ENCODE measurements at regions not wholly inside any gene's neighbourhood (a gene's known extent, or its start where the extent isn't known, plus 50 kb on each side); places are given as distances from the start of the nearest gene placed in this dataset.
A peak's percentile ranks its signal among the peaks of the same experiment; 100 is the strongest.

DNA sequence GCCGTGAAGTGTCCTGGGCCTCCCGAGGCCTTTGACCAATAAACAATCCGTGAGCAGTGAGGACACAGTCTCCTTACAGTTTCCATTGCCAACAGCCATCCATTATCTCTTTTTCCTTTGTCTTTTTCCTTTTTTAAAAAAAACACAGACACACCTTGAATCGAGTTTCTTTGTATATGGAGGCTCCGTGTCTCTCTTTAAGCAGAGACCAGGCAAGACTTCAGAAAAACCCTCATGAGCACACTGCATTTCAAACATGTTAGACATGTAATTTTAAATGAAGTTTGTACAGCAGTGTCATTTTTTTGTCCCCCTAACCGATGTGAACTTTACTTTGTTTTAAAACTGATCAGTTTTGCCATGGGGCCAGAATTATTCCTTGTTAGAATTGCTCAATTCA lies 111.1 kb downstream of the SPTSSA start:
- no peak for DNase-seq (ENCODE audit: low read depth)

DNA sequence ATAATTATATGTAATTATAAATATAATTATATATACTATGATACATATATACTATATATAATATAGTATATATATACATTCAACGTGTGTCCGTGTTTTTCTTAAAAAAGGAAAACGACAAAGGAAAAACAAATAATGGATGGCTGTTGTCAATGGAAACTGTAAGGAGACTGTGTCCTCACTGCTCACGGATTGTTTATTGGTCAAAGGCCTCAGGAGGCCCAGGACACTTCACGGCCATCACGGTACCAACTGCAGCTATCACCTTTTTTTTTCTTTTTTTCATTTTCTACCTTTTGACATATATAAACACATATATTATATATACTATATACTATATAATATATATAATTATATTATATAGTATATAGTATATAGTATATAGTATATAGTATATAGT lies 113.4 kb downstream of the SPTSSA start:
- no peak for DNase-seq (ENCODE audit: low read depth)

DNA sequence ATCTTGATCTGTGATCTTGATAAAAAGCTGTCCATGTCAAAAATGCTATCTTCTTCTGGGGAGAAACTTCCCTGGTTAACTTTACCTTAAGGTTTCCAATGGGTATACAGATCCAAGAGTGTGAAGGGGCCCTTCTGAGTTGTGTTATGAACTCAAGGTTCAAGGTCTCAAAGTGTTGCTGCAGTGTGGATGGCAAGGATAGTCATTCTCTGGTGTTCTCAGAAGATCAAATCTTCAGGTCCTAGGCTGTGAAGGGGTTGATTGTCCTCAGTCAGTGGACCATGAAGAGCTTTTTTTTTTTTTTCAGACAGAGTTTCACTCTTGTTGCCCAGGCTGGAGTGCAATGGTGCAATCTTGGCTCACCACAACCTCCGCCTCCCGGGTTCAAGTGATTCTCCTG lies 114.4 kb downstream of the SPTSSA start:
- DNase-seq (ENCODE audit: low read depth), result no peak

DNA sequence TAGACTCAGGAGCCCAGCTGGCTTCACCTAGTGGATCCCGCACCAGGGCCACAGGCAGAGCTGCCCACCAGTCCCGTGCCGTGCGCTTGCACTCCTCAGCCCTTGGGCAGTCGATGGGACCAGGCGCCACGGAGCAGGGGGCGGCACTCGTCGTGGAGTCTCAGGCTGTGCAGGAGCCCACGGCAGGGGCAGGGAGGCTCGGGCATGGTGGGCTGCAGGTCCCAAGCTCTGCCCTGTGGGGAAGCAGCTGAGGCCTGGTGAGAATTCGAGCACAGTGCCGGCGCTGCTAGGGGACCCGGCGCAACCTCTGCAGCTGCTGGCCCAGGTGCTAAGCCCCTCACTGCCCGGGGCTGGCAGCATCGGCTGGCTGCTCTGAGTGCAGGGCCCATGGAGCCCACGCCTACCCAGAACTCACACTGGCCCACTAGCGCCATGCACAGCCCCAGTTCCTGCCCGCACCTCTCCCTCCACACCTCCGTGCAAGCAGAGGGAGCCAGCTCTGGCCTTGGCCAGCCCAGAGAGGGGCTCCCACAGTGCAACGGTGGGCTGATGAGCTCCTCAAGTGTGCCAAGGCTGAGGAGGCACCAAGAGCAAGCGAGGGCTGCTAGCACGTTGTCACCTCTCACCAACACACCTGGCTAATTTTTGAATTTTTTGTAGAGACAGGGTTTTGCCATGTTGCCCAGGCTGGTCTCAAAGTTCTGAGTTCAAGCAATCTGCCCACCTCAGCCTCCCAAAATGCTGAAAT lies 116.1 kb downstream of the SPTSSA start:
- DNase-seq (ENCODE audit: low read depth), result no peak

DNA sequence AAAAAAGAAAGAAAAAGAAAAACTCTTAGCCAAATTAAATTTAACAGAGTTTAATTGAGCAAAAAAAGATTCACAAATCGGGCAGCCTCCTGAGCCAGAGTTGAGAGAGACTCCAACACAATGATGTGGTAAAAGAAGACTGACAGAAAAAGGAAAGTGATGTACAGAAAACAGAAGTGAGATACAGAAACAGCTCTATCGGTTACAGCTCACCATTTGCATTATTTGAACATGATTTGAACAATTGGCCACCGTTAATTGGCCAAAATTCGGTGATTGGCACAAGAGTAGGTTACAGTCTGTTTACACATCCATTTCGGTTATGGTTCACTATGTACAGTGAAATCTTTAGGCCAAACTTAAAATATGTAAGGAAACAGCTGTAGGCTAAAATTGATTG lies 117.7 kb downstream of the SPTSSA start:
- no peak for DNase-seq (ENCODE audit: low read depth)

DNA sequence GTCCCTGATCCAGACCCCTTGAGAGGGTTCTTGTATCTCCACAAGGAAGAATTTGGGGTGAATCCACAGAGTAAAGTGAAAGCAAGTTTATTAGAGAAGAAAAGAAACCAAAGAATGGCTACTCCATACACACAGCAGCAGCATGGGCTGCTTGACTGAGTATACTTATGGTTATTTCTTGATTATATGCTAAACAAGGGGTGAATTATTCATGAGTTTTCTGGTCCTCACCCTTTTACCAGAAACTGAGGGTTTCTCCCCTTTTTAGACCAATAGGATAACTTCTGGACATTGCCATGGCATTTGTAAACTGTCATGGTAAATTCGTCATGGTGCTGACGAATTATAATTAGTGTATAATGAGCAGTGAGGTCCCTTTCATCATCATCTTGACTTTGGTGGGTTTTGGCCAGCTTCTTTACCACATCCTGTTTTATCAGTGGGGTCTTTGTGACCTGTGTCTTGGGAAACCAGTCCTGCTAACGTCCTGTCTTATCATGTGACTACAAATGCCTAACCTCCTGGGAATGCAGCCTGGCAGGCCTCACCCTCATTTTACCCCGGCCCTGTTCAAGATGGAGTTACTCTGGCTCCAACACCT lies 121.9 kb downstream of the SPTSSA start:
- peak; percentile 95 for DNase-seq (ENCODE audit: low read depth)

DNA sequence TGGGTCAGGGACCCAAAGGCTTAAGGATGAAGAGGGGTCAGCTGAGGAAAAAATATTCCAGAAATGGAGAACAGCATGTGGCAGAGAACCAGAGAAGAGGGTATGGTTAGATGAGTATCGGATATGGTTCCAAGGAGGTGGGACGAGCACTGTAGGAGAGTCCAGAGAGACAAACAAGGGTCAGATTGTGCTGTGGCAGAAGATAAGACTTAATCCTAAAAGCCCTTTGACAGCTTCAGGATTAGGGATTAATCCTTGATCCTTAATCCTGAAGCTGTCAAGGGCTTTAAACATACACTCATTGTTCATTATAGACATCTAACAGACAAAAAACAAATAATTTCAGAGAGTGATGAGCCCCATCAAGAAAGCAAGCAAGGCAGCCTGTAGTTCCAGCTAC lies 124.0 kb downstream of the SPTSSA start:
- DNase-seq (ENCODE audit: low read depth), result no peak

DNA sequence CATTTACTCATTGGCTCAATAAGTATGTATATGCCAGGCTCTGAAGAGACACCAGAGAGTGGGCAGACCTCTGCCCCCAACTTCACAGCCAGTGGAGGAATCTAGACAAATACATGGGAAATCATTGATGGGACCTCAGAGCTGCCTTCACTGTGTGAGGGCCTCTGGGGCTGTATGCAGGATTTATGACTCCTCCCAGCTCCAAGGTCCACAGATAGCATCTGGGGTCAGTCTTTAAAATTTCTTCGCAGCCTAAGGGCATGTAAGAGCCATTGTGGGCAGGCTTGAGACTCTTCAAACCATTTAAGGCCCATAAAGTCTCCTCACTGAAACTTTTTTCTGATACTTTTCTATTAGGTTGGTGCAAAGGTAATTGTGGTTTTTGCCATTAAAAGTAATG lies 125.5 kb downstream of the SPTSSA start:
- DNase-seq (ENCODE audit: low read depth), result no peak

DNA sequence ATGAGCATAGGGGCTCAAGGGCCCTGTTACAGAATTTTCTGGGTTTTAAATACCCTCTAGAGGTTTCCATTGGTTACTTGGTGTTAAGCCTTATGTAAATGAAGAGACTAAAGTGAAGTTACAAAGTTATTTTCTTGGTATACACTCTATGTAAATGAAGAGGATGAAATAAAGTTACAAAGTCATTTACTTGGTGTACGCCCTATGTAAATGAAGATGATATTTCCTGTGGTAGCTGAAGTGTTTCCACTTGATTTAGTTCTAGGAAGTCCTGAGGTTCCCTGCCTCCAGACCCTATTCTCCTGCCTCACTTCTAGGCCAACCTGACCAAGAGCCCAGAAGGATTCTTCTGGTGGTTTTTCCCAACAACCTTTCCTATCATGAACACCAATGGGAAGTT lies 126.1 kb downstream of the SPTSSA start:
- no peak for DNase-seq (ENCODE audit: low read depth)

DNA sequence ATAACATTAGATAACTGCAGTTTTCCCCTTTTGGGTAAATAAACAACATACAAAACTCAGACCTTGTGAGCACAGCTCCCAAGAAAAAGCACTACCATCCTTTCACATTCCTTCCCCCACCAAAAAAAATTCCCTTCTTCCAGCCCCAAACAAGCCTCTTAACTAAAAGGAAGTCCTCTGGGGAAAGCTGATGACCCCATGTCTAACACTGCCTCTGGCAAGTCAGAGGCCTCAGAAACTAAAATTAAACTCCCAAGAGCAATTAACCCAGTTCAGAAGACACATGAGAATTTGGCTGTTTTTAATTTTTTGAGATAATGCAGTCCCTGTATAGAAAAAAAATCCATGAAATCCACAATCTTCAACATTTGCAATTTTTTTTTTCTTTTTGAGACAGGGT lies 127.7 kb downstream of the SPTSSA start:
- DNase-seq (ENCODE audit: low read depth), result peak; percentile 39

DNA sequence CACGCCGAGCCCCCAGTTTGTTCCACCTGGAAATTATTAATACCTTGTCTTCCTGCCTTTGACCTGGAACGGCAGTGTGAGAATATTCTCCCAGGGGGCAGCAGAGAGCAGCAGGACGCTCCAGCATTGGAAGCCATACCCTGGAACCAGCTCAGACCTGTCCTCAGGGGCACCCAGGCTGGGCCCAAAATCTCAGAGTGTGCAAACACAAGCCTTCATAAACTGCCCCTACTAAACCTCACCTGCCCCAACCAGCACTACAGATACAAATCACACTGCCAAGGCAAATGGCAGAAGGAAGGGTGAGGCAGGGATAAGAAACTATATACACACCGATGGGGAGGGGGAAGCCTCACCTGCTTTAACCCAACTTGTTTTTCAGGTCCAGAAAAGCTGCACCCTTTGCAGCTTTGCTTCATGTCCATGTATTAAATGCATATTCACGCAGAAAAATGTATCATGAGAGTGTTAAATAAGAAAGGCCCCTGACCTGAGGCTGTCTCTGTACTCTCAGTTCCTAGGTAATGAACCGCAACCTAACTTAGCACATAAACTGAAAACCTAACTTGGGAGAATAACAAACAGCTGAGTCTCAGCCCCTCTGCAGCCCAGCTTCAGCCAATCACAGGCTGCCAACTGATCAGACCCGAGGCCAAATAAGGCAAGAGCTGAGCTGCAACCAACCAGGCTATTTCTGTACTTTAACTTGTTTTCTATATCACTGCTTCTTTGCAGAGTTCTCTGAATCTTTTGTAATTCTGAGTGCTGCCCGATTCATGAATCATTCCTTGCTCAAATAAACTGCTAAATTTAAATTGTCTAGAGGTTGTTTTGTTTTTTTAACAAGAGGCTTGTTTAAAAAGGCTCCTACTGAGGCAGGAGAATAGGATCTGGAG lies 130.1 kb downstream of the SPTSSA start:
- DNase-seq (ENCODE audit: low read depth), result peak; percentile 76

DNA sequence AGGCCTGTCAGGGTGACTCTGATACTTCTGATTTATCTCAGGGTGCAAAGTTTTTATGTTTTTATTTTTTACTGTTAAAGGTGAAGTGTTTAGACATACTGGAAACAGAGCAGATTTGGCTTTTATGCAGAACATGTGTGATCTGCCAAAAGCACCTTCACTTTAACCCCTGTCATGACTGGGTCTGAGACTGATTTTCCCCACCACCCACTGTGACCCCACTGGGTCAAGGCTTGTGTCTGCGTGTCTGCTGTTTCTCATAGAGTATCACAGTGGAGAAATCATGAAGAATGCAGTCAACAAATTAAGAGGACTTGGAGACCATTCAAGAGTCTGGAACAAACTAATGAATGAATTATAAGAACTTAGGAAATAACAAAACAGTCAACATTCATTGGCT lies 131.2 kb downstream of the SPTSSA start:
- DNase-seq (ENCODE audit: low read depth), result no peak

DNA sequence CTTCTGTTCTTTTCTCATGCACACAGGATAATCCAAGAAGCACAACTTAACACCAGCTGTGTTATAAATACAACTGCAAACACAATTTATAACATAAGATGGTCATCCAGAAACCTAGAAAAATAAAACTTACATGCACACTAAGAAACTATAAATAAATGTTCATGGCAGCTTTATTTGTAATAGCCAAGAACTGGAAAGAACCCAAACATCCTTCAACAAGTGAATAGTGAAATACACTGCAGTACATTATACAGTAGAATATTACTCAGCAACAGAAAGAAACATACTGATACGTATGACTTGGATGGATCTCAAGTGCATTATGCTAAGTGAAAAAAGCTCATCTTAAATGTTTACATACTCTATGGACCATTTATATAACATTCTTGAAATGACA lies 132.7 kb downstream of the SPTSSA start:
- DNase-seq (ENCODE audit: low read depth), result no peak

DNA sequence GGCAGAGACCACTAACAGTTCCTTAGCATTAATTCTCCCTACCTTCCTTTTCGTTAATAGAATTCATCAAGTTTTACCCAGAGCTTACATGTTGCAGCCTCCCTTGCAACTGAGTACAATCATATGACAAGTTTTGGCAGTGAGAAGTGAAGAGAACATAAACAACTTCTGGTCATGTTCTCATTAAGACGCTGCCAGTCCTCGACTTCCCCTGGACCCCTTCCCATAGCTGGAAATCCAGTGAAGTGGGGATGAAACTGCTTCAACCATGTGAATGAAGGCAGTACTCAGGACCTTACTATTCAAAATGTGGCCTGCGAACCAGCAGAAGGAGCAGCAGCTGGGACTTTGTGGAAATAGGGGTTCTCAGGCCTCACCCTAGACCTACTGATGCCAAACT lies 133.9 kb downstream of the SPTSSA start:
- DNase-seq (ENCODE audit: low read depth), result no peak

DNA sequence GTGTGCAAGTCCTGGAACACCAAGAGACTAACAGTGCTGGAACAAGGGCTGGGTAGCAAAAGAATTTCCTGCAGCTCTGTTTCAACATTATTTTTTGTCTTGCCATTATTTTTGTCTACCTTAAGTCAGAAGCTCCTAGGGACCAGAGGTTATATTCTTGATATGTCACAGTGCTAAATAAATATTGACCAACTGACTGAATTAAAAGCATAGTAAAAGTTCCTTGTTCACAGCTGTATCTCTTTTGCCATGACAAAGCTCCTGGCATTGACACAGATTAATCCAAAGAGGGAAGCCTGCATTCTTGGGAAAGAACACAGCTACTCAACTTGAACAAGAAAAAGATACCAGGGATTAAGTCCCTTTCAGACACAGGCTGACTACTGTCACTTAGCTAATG lies 136.5 kb downstream of the SPTSSA start:
- DNase-seq (ENCODE audit: low read depth), result no peak

DNA sequence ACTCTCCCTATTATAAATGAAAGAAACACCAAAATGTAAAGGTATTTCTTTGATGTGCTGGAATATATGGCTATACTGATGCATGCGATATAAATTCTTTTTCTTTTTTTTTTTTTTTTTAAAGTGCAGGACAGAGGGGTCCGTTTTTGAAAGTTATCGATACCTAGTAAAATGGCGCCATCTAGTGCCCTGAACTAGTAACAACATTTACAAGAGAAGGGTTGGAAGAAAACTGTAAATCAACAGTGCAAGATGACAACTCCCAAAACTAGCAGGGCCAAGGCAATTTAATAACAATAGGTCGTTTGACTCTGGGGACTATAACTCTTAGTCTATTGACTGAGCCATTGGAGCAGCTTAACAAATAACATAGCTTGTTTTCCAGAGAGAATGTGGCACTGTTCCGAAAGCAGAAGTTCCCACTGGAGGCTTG lies 137.7 kb downstream of the SPTSSA start:
- peak; percentile 35 for DNase-seq (ENCODE audit: low read depth)

DNA sequence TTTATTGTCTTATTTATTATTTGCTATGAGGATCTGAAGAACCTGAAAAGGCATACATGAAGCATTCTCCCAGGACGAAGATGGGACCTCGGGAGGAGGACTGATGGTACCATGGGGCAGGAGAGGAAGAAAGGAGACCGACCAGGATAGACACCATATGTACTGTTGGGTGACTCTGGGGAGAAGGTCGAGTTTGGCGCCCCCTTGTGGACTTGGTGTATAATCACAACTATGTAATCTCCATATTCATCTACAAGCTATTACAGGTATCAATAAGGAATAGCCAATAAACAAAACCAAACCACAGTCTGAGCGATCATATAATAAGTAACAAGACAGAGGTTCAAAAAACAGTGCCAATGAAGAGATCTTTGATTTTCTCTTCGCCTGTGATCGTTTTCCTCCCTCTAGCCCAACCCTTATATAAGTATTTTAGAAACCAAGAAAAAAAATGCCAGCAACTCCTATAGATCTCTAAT lies 139.1 kb downstream of the SPTSSA start:
- DNase-seq (ENCODE audit: low read depth), result peak; percentile 56

DNA sequence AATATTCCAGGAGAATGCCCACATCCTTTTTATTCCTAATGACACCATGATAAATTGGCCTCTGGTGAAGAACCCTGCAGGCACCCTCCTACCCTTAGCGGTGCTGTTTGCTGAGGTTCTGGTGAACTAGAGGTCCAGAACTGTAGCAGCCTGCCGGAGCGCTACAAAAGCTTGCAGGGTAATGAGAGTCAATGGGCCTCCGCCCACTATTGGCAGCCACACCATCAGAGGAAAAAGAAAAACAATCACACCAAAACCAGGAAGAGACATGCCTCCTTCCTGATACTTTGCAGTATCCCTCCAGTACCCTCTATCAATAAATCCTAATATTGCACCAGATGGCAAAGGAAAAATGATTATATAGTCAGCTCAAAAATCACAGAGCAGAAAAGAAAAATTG lies 142.9 kb downstream of the SPTSSA start:
- no peak for DNase-seq (ENCODE audit: low read depth)

DNA sequence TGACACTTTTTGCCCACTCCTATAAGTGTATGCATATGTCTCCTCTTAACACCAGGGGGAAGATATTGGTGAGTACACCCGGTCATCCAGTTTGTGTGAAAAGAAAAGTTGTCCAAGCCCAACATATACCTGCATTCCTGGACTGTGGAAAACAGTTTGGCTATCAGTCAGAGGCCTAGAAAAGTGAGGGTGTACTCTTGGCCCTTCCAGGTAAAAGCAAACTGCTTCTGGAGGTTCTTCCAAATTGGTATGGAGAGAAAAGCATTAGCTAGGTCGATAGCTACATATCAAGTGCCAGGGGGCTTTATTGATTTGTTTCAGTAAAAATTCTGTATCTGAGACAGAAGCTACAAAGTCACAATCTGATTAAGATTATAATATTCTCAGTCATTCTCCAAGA lies 144.0 kb downstream of the SPTSSA start:
- no peak for DNase-seq (ENCODE audit: low read depth)

DNA sequence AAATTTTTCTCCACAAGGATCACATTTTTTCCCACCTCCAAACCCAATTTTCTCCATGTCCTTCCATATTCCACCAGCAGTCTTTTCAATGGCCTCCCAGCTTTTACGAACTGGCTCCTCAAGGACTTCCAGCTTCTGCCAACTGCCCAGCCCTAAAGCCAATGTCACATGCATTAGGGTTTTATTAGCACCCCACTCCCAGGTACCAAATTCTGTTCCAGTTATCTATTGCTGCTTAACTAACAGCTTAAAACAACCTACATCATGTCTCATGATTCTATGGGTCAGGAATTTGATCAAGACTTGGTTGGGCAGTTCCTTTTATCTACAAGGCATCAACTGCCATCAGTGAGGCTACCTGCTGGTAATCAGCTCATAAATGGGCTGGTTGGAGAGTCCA lies 151.3 kb downstream of the SPTSSA start:
- DNase-seq (ENCODE audit: low read depth), result no peak

DNA sequence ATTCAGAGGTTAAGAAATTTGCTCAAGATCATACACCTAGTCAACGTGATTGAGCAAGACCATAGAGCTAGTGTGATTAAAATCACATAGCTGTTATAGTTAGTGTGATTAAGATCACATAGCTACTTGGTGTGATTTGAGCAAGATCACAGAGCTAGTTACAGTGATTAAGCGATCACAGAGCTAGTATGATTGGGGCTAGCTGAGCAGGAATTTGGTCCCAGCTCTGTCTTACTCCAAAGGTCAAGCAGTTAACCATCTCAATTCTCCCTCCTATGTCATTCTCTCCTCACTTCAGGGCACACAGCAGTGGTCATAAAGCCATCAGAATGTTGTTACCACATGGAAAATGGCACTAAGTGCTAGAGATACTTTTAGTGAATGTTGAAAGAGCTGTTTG lies 158.2 kb downstream of the SPTSSA start:
- no peak for DNase-seq (ENCODE audit: low read depth)

DNA sequence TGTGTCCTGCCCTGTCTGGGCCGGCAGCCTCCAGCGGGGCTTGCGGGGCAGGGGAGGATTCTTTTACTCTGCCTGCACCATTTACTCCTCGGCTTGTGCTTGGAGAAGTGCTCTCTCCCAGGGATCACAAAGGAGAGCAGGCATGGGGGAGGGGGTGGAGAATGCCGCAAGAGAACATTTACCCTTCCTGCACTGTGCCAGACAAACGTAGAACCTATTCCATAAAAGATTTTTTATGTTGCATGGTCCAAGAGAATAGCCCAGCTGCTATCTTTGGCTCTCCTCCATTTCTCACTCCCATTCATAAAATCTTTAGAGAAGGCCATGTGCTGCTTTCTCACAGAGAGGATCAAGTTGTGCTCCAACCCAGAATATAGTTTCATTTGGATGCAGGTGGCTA lies 159.4 kb downstream of the SPTSSA start:
- DNase-seq (ENCODE audit: low read depth), result no peak
